ENCODE measurements at regions not wholly inside any gene's neighbourhood (a gene's known extent, or its start where the extent isn't known, plus 50 kb on each side); places are given as distances from the start of the nearest gene placed in this dataset.

DNA sequence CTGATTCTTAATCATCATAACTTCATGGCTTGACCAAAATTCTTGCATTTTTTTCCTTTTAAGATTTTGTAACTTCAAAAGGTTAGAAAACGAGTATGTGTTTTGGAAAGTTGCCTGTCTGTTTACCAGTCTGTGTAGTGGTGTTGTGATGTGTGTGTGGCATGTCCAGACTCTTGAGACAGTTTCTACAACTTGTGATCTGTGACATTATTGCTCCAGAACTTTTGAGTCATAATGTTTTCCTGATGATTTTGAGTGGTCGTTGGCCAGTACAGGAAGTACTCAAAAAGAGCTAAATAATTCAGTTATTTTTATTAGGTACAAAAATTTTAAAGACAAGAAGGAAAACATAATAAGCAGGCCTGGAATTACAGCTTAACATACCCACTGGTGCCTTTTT is 229.0 kb upstream of the C2CD4B start:
- TF ChIP-seq, protein P1, sequence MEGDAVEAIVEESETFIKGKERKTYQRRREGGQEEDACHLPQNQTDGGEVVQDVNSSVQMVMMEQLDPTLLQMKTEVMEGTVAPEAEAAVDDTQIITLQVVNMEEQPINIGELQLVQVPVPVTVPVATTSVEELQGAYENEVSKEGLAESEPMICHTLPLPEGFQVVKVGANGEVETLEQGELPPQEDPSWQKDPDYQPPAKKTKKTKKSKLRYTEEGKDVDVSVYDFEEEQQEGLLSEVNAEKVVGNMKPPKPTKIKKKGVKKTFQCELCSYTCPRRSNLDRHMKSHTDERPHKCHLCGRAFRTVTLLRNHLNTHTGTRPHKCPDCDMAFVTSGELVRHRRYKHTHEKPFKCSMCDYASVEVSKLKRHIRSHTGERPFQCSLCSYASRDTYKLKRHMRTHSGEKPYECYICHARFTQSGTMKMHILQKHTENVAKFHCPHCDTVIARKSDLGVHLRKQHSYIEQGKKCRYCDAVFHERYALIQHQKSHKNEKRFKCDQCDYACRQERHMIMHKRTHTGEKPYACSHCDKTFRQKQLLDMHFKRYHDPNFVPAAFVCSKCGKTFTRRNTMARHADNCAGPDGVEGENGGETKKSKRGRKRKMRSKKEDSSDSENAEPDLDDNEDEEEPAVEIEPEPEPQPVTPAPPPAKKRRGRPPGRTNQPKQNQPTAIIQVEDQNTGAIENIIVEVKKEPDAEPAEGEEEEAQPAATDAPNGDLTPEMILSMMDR (optimal IDR thresholded peaks at IDR 0.05 in 1 of 3, IDR thresholded peaks at IDR 0.05 in 1 of 3, conservative IDR thresholded peaks at IDR 0.05 in 1 of 3; ENCODE audit: extremely low read depth in 1 of 3, insufficient read depth in 2 of 3, low read length in 3 of 3), result no peak
- no peak for TF ChIP-seq EZH2 (IDR thresholded peaks at IDR 0.05; ENCODE audit: low read length)

Data from keratinocyte (primary cell).